NT2/D1 (cell line): ENCODE measurements at regions not wholly inside any gene's neighbourhood (a gene's known extent, or its start where the extent isn't known, plus 50 kb on each side); places are given as distances from the start of the nearest gene placed in this dataset.
"Not testable (repeated sequence)": the region's sequence is repeated elsewhere in the genome, so short reads cannot be mapped to it uniquely, and the experiment has no call there.

Experiments used
- SUZ12 ChIP-seq: IDR thresholded peaks from 2 replicates; pipeline ENCODE4 v1.6.1; 2011; ENCODE audit not compliant: insufficient read length, insufficient read depth; ENCODE audit errors: extremely low read depth
- ZNF274 ChIP-seq: IDR thresholded peaks from 2 replicates; pipeline ENCODE4 v1.6.1; 2011; ENCODE audit warnings: mild to moderate bottlenecking, low read depth, low read length

- TF ChIP-seq SUZ12, ZNF274: not testable (repeated sequence)
These were observed 127.4 kb upstream of the TNFSF11 start for GRCh38 chr13:42446597-42446996.
